CD14-positive monocyte (primary cell): ENCODE measurements at regions not wholly inside any gene's neighbourhood (a gene's known extent, or its start where the extent isn't known, plus 50 kb on each side); places are given as distances from the start of the nearest gene placed in this dataset.

ENCODE experiments used
- DNase-seq, 3 donors: peaks; one replicate each; pipeline ENCODE4 v3.0.0-alpha.2; 2011 to 2022
- H2AFZ ChIP-seq: 2 replicates; pipeline ENCODE4 v1.6.0; 2012; ENCODE audit warnings: mild to moderate bottlenecking, low read depth, low read length, inconsistent platforms; ENCODE audit not compliant: insufficient read depth, poor library complexity, severe bottlenecking
- H3K27ac ChIP-seq, 2 donors: 1 replicate in 1 of 2; 2 replicates in 1 of 2; pipeline ENCODE4 v1.5.1; 2012 to 2013; ENCODE audit warnings: low read length in 2 of 2, control low read depth in 1 of 2, inconsistent platforms in 1 of 2, low read depth in 1 of 2, mild to moderate bottlenecking in 1 of 2
- H3K27me3 ChIP-seq, 2 donors: one replicate each; pipeline versions ENCODE4 v1.6.0 to v1.6.1; 2011 to 2013; ENCODE audit warnings: low read length in 2 of 2; ENCODE audit not compliant: control insufficient read depth in 2 of 2, insufficient read depth in 2 of 2
- H3K36me3 ChIP-seq, 2 donors: replicated peaks in 1 of 2; 1 replicate in 1 of 2; 2 replicates in 1 of 2; pipeline versions ENCODE4 v1.5.1 to v1.6.1; 2012 to 2013; ENCODE audit warnings: low read length in 2 of 2, control low read depth in 1 of 2, inconsistent platforms in 1 of 2, mild to moderate bottlenecking in 1 of 2; ENCODE audit not compliant: insufficient read depth in 2 of 2, control insufficient read depth in 1 of 2
- H3K4me1 ChIP-seq, 2 donors: 1 replicate in 1 of 2; 2 replicates in 1 of 2; pipeline versions ENCODE4 v1.5.1 to v1.6.1; 2012 to 2013; ENCODE audit warnings: low read length in 2 of 2, control low read depth in 1 of 2, inconsistent platforms in 1 of 2, mild to moderate bottlenecking in 1 of 2, moderate library complexity in 1 of 2; ENCODE audit not compliant: insufficient read depth in 2 of 2, control insufficient read depth in 1 of 2
- H3K4me2 ChIP-seq: replicated peaks from 2 replicates; pipeline ENCODE3; 2012; ENCODE audit warnings: low read length, moderate library complexity, mild to moderate bottlenecking; ENCODE audit not compliant: poor library complexity, severe bottlenecking; ENCODE audit errors: extremely low read depth
- H3K4me3 ChIP-seq, 3 experiments: fragments of 200-600 bp in 1 of 3; sonication (generic) in 1 of 3; replicated peaks in 1 of 3; 1 replicate in 2 of 3; 2 replicates in 1 of 3; pipeline ENCODE4 v1.5.1; 2011 to 2013; ENCODE audit warnings: low read length in 3 of 3, mild to moderate bottlenecking in 3 of 3, control low read depth in 2 of 3, low read depth in 2 of 3, inconsistent platforms in 1 of 3, moderate library complexity in 1 of 3
- H3K79me2 ChIP-seq: 2 replicates; pipeline ENCODE4 v1.6.0; 2012; ENCODE audit warnings: mild to moderate bottlenecking, control low read depth, inconsistent platforms, low read length, moderate library complexity; ENCODE audit not compliant: insufficient read depth
- H3K9ac ChIP-seq: 2 replicates; pipeline ENCODE4 v1.6.0; 2017; ENCODE audit warnings: low read length, mild to moderate bottlenecking; ENCODE audit not compliant: insufficient read depth, poor library complexity, severe bottlenecking
- H3K9me3 ChIP-seq, 2 donors: replicated peaks in 1 of 2; 1 replicate in 1 of 2; 2 replicates in 1 of 2; pipeline versions ENCODE4 v1.5.1 to v1.6.1; 2012 to 2013; ENCODE audit warnings: low read length in 2 of 2, control low read depth in 1 of 2; ENCODE audit not compliant: control insufficient read depth in 1 of 2, insufficient read depth in 1 of 2
- H4K20me1 ChIP-seq: 2 replicates; pipeline ENCODE4 v1.6.0; 2012; ENCODE audit warnings: mild to moderate bottlenecking, low read length, control low read depth, moderate library complexity; ENCODE audit not compliant: insufficient read depth
- H3K27ac Mint-ChIP-seq, 7 donors: one replicate each; pipeline ENCODE4 v1.8.0; 2020; ENCODE audit warnings: mild to moderate bottlenecking in 7 of 7, mixed read lengths in 7 of 7, moderate library complexity in 6 of 7, inconsistent platforms in 2 of 7
- H3K27me3 Mint-ChIP-seq, 3 donors: one replicate each; pipeline ENCODE4 v1.8.0; 2021 to 2022; ENCODE audit warnings: low read depth in 3 of 3, mild to moderate bottlenecking in 3 of 3, mixed read lengths in 3 of 3, moderate library complexity in 3 of 3, inconsistent platforms in 1 of 3
- H3K36me3 Mint-ChIP-seq, 2 donors: one replicate each; pipeline ENCODE4 v1.8.0; 2020; ENCODE audit warnings: mixed read lengths in 2 of 2, inconsistent platforms in 1 of 2, mild to moderate bottlenecking in 1 of 2
- H3K4me1 Mint-ChIP-seq: one replicate; pipeline ENCODE4 v1.8.0; 2020; ENCODE audit warnings: mild to moderate bottlenecking, mixed read lengths
- H3K4me3 Mint-ChIP-seq, 2 donors: one replicate each; pipeline ENCODE4 v1.8.0; 2020; ENCODE audit warnings: mild to moderate bottlenecking in 2 of 2, mixed read lengths in 2 of 2, moderate library complexity in 1 of 2
- H3K9me3 Mint-ChIP-seq, 7 donors: one replicate each; pipeline ENCODE4 v1.8.0; 2020 to 2022; ENCODE audit warnings: mixed read lengths in 7 of 7, mild to moderate bottlenecking in 6 of 7, moderate library complexity in 6 of 7, inconsistent platforms in 2 of 7
- WGBS: methylation state at CpG from one replicate; pipeline ENCODE4 v1.1.5; 2013; ENCODE audit warnings: missing lambda C conversion rate; ENCODE audit not compliant: insufficient coverage; 5-methylcytosine and 5-hydroxymethylcytosine counted together
- intact Hi-C, 2 donors: fragments of 100-400 bp; cut with micrococcal nuclease; formaldehyde crosslinking; loops; one replicate each; pipeline versions ENCODE4 v1.15.0 to v1.15.1; 2023
- TF ChIP-seq, protein P1 (sequence below): fragments of 200-600 bp; IDR thresholded peaks from one replicate; pipeline ENCODE4 v1.8.0; 2022; ENCODE audit warnings: antibody characterized with exemption, mild to moderate bottlenecking

DNA sequence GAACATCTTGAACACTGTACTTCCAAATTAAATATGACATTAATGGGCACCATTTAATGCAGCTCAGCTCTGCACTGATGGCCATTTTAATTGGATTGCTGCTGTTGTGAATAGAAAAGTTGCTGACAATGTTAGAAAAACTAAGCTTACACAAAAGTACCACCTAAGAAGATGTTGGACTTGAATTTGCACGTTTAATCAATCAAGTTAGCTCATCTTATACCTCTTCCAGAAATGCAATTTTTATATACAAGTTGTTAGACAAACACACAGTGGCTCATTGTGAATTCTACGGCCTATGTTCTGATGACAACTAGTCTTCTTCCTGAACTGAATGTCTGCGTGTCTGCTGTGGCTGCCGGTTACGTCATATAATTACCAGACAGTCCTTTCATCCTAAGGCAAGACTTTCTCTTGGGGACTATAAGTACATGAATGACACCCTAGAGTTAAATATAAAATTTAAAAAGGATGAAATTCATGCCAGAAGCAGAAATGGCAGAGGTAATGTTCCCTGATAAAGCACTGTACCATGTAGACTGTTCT lies 330.2 kb downstream of the EPM2A start:
- Histone ChIP-seq H4K20me1 (no peaks in the 10 kb centered on the region), H3K27ac (no peak overlapping the region), H3K9ac (no peak overlapping the region), H3K4me3 (no peak overlapping the region), H3K79me2 (no peaks in the 10 kb centered on the region), H3K4me1 (no peaks in the 10 kb centered on the region), H3K4me2 (no peak overlapping the region), H3K36me3 (no peaks in the 10 kb centered on the region), H3K9me3 (no peaks in the 10 kb centered on the region), H2AFZ (no peak overlapping the region), H3K27me3 (no peaks in the 10 kb centered on the region)
- no peak overlapping the region for H3K4me3 Mint-ChIP-seq
- TF ChIP-seq, protein P1, sequence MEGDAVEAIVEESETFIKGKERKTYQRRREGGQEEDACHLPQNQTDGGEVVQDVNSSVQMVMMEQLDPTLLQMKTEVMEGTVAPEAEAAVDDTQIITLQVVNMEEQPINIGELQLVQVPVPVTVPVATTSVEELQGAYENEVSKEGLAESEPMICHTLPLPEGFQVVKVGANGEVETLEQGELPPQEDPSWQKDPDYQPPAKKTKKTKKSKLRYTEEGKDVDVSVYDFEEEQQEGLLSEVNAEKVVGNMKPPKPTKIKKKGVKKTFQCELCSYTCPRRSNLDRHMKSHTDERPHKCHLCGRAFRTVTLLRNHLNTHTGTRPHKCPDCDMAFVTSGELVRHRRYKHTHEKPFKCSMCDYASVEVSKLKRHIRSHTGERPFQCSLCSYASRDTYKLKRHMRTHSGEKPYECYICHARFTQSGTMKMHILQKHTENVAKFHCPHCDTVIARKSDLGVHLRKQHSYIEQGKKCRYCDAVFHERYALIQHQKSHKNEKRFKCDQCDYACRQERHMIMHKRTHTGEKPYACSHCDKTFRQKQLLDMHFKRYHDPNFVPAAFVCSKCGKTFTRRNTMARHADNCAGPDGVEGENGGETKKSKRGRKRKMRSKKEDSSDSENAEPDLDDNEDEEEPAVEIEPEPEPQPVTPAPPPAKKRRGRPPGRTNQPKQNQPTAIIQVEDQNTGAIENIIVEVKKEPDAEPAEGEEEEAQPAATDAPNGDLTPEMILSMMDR = no peak
- intact Hi-C loops = no loop called here
- DNase-seq = no peak
- no peaks in the 10 kb centered on the region for H3K36me3 Mint-ChIP-seq
- no peak overlapping the region for H3K27ac Mint-ChIP-seq
- WGBS = 80% methylated on average over 1 of the region's 5 CpGs
- peaks cover 0 to 2% (median 1%) of the 10 kb centered on the region in 7 donors for H3K9me3 Mint-ChIP-seq
- H3K4me1 Mint-ChIP-seq = no peaks in the 10 kb centered on the region
- H3K27me3 Mint-ChIP-seq = no peaks in the 10 kb centered on the region

DNA sequence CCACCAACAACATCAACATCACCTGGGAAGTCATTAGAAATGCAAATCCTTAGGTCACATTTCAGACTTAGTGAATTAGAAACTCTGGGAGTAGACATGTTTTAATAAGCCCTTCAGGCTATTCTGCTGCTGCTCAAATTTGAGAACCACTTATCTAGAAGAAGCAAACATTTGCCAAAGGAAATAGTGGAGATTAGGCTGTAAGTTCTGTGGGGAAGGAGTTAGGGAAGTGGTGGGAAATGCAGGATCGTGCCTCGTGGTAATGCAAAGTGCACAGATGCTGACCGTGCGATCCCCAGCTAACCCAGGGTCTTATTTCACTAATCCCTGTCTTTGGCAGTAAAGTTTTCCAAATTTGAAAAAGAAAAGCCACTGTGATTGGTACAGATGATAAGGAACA lies 328.5 kb downstream of the EPM2A start:
- no peak overlapping the region for H3K4me2 ChIP-seq
- H3K79me2 ChIP-seq = no peaks in the 10 kb centered on the region
- H3K27ac Mint-ChIP-seq = no peak overlapping the region
- no peak overlapping the region for H3K9ac ChIP-seq
- H2AFZ ChIP-seq = no peak overlapping the region
- peaks cover 0 to 2% (median 0%) of the 10 kb centered on the region in 7 donors for H3K9me3 Mint-ChIP-seq
- no peak overlapping the region for H3K4me3 ChIP-seq
- intact Hi-C loops = no loop called here
- DNase-seq = no peak
- H3K36me3 Mint-ChIP-seq = no peaks in the 10 kb centered on the region
- no peak overlapping the region for H3K4me3 Mint-ChIP-seq
- H3K4me1 ChIP-seq = no peaks in the 10 kb centered on the region
- no peak overlapping the region for H3K27ac ChIP-seq
- H3K9me3 ChIP-seq = no peaks in the 10 kb centered on the region
- H3K36me3 ChIP-seq = no peaks in the 10 kb centered on the region
- WGBS = 20% methylated on average over 1 of the region's 4 CpGs
- no peaks in the 10 kb centered on the region for H3K27me3 Mint-ChIP-seq
- TF ChIP-seq, protein P1 = no peak
- H4K20me1 ChIP-seq = no peaks in the 10 kb centered on the region
- no peaks in the 10 kb centered on the region for H3K4me1 Mint-ChIP-seq
- H3K27me3 ChIP-seq = no peaks in the 10 kb centered on the region
